OCI-LY1 (cell line): ENCODE measurements at regions not wholly inside any gene's neighbourhood (a gene's known extent, or its start where the extent isn't known, plus 50 kb on each side); places are given as distances from the start of the nearest gene placed in this dataset.

ENCODE experiments used
- H2AFZ ChIP-seq: fragments of 200-600 bp; sonication (generic), shearing (Covaris generic); 2 replicates; pipeline ENCODE4 v1.6.0; 2014; ENCODE audit warnings: antibody characterized with exemption, mild to moderate bottlenecking, low read length
- H3F3A ChIP-seq: fragments of 200-600 bp; sonication (generic), shearing (Covaris generic); 2 replicates; pipeline ENCODE4 v1.6.0; 2014; ENCODE audit warnings: mild to moderate bottlenecking, antibody characterized with exemption, low read length, moderate library complexity; ENCODE audit not compliant: insufficient read depth
- H3K27ac ChIP-seq: fragments of 200-600 bp; sonication (generic); 2 replicates; pipeline ENCODE4 v1.5.1; 2014; ENCODE audit warnings: low read length, mixed run types, mild to moderate bottlenecking, low read depth; ENCODE audit not compliant: poor library complexity, severe bottlenecking
- H3K27me3 ChIP-seq: fragments of 200-600 bp; sonication (generic); 2 replicates; pipeline ENCODE4 v1.6.0; 2014; ENCODE audit warnings: antibody characterized with exemption, mild to moderate bottlenecking, low read length, moderate library complexity; ENCODE audit not compliant: insufficient read depth
- H3K36me3 ChIP-seq: fragments of 200-600 bp; sonication (generic); 2 replicates; pipeline ENCODE4 v1.6.1; 2014; ENCODE audit warnings: mild to moderate bottlenecking, antibody characterized with exemption, low read length, moderate library complexity, mixed read lengths; ENCODE audit not compliant: insufficient read depth
- H3K4me1 ChIP-seq: fragments of 200-600 bp; sonication (generic); 2 replicates; pipeline ENCODE4 v1.5.1; 2014; ENCODE audit warnings: mild to moderate bottlenecking, low read length, moderate library complexity; ENCODE audit not compliant: insufficient read depth, severe bottlenecking
- H3K4me2 ChIP-seq: fragments of 200-600 bp; sonication (generic), shearing (Covaris generic); 2 replicates; pipeline ENCODE4 v1.6.1; 2014; ENCODE audit warnings: low read length
- H3K4me3 ChIP-seq: fragments of 200-600 bp; sonication (generic); 2 replicates; pipeline ENCODE4 v1.5.1; 2014; ENCODE audit warnings: low read length, low read depth, mild to moderate bottlenecking, mixed read lengths; ENCODE audit not compliant: poor library complexity, severe bottlenecking
- H3K79me2 ChIP-seq: fragments of 200-600 bp; shearing (Covaris generic); 2 replicates; pipeline ENCODE4 v1.6.1; 2016; ENCODE audit warnings: mixed run types, low read length, mixed read lengths; ENCODE audit not compliant: insufficient read depth
- H3K9ac ChIP-seq: fragments of 200-600 bp; sonication (generic), shearing (Covaris generic); 2 replicates; pipeline ENCODE4 v1.6.1; 2014; ENCODE audit warnings: mild to moderate bottlenecking, low read length, mixed read lengths
- H3K9me2 ChIP-seq: fragments of 200-600 bp; sonication (generic), shearing (Covaris generic); 2 replicates; pipeline ENCODE4 v1.6.1; 2014; ENCODE audit warnings: low read depth, mild to moderate bottlenecking, low read length, mixed read lengths
- H3K9me3 ChIP-seq: fragments of 200-600 bp; shearing (Covaris generic); 2 replicates; pipeline ENCODE4 v1.6.1; 2014; ENCODE audit warnings: low read length, mixed read lengths
- H4K20me1 ChIP-seq: fragments of 200-600 bp; sonication (generic), shearing (Covaris generic); 2 replicates; pipeline ENCODE4 v1.6.0; 2016; ENCODE audit warnings: mild to moderate bottlenecking, low read length; ENCODE audit not compliant: insufficient read depth
- CTCF ChIP-seq: fragments of 200-600 bp; sonication (generic), shearing (Covaris generic); IDR thresholded peaks from 2 replicates; pipeline ENCODE4 v1.5.1; 2017; ENCODE audit warnings: mild to moderate bottlenecking, antibody characterized with exemption, low read length, moderate library complexity, mixed read lengths
- EZH2 ChIP-seq: fragments of 200-600 bp; sonication (generic), shearing (Covaris generic); IDR thresholded peaks from 2 replicates; pipeline ENCODE4 v1.8.0; 2017; ENCODE audit warnings: borderline replicate concordance, mixed run types, mild to moderate bottlenecking, antibody characterized with exemption, low read length, moderate library complexity, mixed read lengths

GRCh38 chr20:17873410-17874270 lies 95.0 kb downstream of the SNX5 start:
- H3K27ac ChIP-seq: no peak overlapping the region
- no peak overlapping the region for H2AFZ ChIP-seq

GRCh38 chr20:17872959-17873358 lies 95.6 kb downstream of the SNX5 start:
- Histone ChIP-seq H3K9me2 (no peaks in the 10 kb centered on the region), H3K4me3 (no peak overlapping the region), H3K4me1 (peaks cover 27% of the 10 kb centered on the region), H3K27ac (no peak overlapping the region), H3K36me3 (no peaks in the 10 kb centered on the region), H3K9ac (no peak overlapping the region), H3K27me3 (no peaks in the 10 kb centered on the region), H3K79me2 (no peaks in the 10 kb centered on the region), H4K20me1 (no peaks in the 10 kb centered on the region), H3K4me2 (no peak overlapping the region), H3F3A (no peaks in the 10 kb centered on the region), H3K9me3 (no peaks in the 10 kb centered on the region), H2AFZ (no peak overlapping the region)
- TF ChIP-seq EZH2 (no peak), CTCF (no peak)

More at GRCh38 chr20:17873410-17874270, 95.0 kb downstream of the SNX5 start:
- H3K9ac ChIP-seq: no peak overlapping the region
- peak overlapping the region; percentile 24; the same call in 1 of the 2 replicates for H3K4me2 ChIP-seq
- H3K9me2 ChIP-seq: no peaks in the 10 kb centered on the region
- no peaks in the 10 kb centered on the region for H4K20me1 ChIP-seq
- TF ChIP-seq CTCF (no peak), EZH2 (no peak)
- H3K79me2 ChIP-seq: no peaks in the 10 kb centered on the region
- no peaks in the 10 kb centered on the region for H3K9me3 ChIP-seq
- H3K4me1 ChIP-seq: peaks cover 32% of the 10 kb centered on the region
- H3K36me3 ChIP-seq: no peaks in the 10 kb centered on the region
- no peak overlapping the region for H3K4me3 ChIP-seq
- H3F3A ChIP-seq: no peaks in the 10 kb centered on the region
- no peaks in the 10 kb centered on the region for H3K27me3 ChIP-seq

- no peak for TF ChIP-seq CTCF
- no peak for TF ChIP-seq EZH2
- Histone ChIP-seq H3K4me2 (no peak overlapping the region), H3K4me1 (peaks cover 27% of the 10 kb centered on the region), H4K20me1 (no peaks in the 10 kb centered on the region), H3K36me3 (no peaks in the 10 kb centered on the region), H3K4me3 (no peak overlapping the region), H3K27ac (no peak overlapping the region), H3K79me2 (no peaks in the 10 kb centered on the region), H3K9me2 (no peaks in the 10 kb centered on the region), H3K27me3 (no peaks in the 10 kb centered on the region), H2AFZ (no peak overlapping the region), H3K9me3 (no peaks in the 10 kb centered on the region), H3F3A (no peaks in the 10 kb centered on the region), H3K9ac (no peak overlapping the region)
Observed at GRCh38 chr20:17872434-17872833, 96.2 kb downstream of the SNX5 start.
